ENCODE measurements at regions not wholly inside any gene's neighbourhood (a gene's known extent, or its start where the extent isn't known, plus 50 kb on each side); places are given as distances from the start of the nearest gene placed in this dataset.

DNA sequence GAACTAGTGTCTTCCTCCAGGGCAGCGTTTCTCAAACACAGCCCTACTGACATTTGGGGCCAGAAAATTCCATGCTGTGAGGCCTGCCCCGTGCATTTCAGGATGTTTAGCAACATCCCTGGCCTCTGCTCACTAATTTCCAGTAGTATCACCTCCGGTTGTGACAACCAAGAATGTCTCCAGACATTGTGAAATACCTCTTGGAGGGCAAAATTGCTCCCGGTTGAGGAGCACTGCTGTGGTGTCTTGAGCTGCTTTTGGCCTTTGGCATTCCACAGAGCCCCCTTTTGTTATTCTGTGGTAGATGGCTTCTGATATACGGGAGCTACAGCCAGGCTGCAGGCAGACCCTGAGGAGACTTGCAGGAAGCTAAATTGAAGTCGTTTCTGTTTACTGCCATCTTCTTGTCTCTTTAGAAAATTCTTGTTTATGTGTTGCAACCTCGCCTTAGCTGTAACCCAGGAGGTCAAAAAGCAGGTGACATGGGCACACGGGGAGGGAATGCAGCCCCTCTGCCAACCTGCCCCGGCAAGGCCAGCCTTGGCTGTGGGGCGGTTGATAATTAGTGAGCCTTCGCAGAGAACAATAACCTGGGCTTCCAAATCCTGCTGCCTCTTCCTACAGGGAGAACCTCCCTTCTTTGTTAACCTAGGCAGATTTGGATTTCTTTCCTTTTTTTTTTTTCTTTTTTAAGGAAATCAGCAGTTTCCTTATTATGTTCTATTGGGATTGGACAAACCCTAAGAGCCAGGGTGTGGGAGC lies 74.7 kb upstream of the AKT3 start:
- no peaks in the 10 kb centered on the region for H3K9me2 ChIP-seq (replicated peaks; ENCODE audit: insufficient read depth, low read length)
- H3F3A ChIP-seq (ENCODE audit: insufficient read depth, low read length) = no peaks in the 10 kb centered on the region
- no peak overlapping the region for H3K4me3 ChIP-seq (ENCODE audit: low read length)
- no peaks in the 10 kb centered on the region for H3K79me2 ChIP-seq (ENCODE audit: low read length)
- DNase-seq = no peak
- H3K27me3 ChIP-seq (replicated peaks; ENCODE audit: insufficient read depth, low read length) = no peaks in the 10 kb centered on the region
- H3K9me3 ChIP-seq (replicated peaks; ENCODE audit: insufficient read depth, low read length) = no peaks in the 10 kb centered on the region
- no peak overlapping the region for H3K27ac ChIP-seq (ENCODE audit: low read length)
- H3K9ac ChIP-seq (ENCODE audit: low read length) = no peak overlapping the region
- TF ChIP-seq EZH2phosphoT487 (IDR thresholded peaks at IDR 0.05; ENCODE audit: low read length) (no peak), EZH2 (optimal IDR thresholded peaks at IDR 0.05; ENCODE audit: low read depth, low read length) (no peak)
- TF ChIP-seq, protein P1, sequence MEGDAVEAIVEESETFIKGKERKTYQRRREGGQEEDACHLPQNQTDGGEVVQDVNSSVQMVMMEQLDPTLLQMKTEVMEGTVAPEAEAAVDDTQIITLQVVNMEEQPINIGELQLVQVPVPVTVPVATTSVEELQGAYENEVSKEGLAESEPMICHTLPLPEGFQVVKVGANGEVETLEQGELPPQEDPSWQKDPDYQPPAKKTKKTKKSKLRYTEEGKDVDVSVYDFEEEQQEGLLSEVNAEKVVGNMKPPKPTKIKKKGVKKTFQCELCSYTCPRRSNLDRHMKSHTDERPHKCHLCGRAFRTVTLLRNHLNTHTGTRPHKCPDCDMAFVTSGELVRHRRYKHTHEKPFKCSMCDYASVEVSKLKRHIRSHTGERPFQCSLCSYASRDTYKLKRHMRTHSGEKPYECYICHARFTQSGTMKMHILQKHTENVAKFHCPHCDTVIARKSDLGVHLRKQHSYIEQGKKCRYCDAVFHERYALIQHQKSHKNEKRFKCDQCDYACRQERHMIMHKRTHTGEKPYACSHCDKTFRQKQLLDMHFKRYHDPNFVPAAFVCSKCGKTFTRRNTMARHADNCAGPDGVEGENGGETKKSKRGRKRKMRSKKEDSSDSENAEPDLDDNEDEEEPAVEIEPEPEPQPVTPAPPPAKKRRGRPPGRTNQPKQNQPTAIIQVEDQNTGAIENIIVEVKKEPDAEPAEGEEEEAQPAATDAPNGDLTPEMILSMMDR (IDR thresholded peaks at IDR 0.05; ENCODE audit: low read length) = no peak
- H3K4me2 ChIP-seq (ENCODE audit: low read depth, low read length) = no peak overlapping the region
- no peak overlapping the region for H2AFZ ChIP-seq (ENCODE audit: low read length)
- H3K4me1 ChIP-seq (ENCODE audit: low read length) = no peaks in the 10 kb centered on the region
- H3K36me3 ChIP-seq (replicated peaks; ENCODE audit: insufficient read depth, low read length) = no peaks in the 10 kb centered on the region
- no peaks in the 10 kb centered on the region for H4K20me1 ChIP-seq (ENCODE audit: insufficient read depth, low read length)

DNA sequence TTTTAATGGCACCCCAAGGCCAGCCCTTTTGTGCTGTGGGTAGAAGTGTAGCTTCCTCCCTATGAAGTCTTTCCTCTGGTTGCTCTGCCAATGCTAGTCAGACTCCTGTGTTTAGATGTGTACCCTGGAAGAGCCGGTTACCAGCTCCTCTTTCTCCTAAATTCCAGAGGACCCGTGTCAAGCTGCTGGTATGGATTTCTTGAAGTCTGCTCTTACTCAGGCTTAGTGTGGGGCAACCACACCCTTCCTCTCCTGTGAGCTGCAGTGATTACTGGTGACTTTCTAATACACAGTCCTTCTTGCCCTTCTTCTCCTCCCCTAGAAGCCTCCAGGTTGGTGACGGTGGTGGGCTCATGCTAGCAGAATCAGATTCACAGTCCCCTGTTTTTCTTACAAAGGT lies 74.1 kb upstream of the AKT3 start:
- Histone ChIP-seq H3K9me3 (replicated peaks; ENCODE audit: insufficient read depth, low read length) (no peaks in the 10 kb centered on the region), H3K4me2 (ENCODE audit: low read depth, low read length) (no peak overlapping the region), H3K9ac (ENCODE audit: low read length) (no peak overlapping the region), H3K9me2 (replicated peaks; ENCODE audit: insufficient read depth, low read length) (no peaks in the 10 kb centered on the region), H3K27me3 (replicated peaks; ENCODE audit: insufficient read depth, low read length) (no peaks in the 10 kb centered on the region), H3K4me3 (ENCODE audit: low read length) (no peak overlapping the region), H3K36me3 (replicated peaks; ENCODE audit: insufficient read depth, low read length) (no peaks in the 10 kb centered on the region), H4K20me1 (ENCODE audit: insufficient read depth, low read length) (no peaks in the 10 kb centered on the region), H3K27ac (ENCODE audit: low read length) (no peak overlapping the region), H3F3A (ENCODE audit: insufficient read depth, low read length) (no peaks in the 10 kb centered on the region), H3K4me1 (ENCODE audit: low read length) (no peaks in the 10 kb centered on the region), H3K79me2 (ENCODE audit: low read length) (no peaks in the 10 kb centered on the region), H2AFZ (ENCODE audit: low read length) (no peak overlapping the region)
- TF ChIP-seq EZH2 (optimal IDR thresholded peaks at IDR 0.05; ENCODE audit: low read depth, low read length) = no peak
- no peak for TF ChIP-seq EZH2phosphoT487 (IDR thresholded peaks at IDR 0.05; ENCODE audit: low read length)
- TF ChIP-seq, protein P1 (IDR thresholded peaks at IDR 0.05; ENCODE audit: low read length) = no peak
- no peak for DNase-seq

DNA sequence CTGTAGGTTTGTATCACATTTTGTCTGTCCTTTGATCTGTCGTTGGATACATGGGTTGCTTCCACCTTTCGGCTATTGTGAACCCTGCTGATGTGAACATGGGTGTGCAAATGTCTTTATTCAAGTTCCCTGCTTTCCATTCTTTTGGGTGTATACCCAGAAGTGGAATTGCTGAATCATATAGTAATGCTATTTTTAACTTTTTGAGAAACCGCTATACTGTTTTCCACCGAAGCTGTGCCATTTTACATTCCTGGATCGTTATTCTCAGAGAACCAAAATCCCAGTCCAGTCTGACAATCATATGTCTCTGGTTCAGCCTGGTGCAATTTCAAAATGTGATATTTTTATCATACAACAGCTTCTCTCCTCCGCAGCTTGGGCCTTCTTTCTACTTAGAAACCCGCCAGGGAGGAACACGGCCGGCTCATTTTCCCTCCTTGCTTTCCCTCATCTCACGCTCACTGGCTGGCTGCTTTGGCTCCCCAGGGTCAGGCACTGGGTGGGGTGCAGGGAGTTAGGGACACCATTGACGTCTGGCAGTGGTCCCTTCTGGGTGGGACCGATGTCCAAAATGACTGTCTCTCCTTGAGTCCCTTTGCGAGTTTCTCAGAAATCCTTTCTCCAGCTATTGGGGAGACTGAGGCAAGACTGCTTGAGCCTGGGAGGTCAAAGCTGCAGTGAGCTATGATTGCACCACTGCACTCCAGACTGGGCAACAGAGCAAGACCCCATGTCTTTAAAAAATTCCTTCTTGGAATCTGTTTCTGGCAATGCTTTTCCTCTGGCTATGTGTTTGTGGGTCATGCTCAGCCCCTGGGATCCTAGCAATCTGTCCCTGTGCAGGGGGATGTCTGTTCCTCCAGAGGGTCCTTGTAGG lies 73.5 kb upstream of the AKT3 start:
- H3F3A ChIP-seq (ENCODE audit: insufficient read depth, low read length) = no peaks in the 10 kb centered on the region
- no peaks in the 10 kb centered on the region for H3K27me3 ChIP-seq (replicated peaks; ENCODE audit: insufficient read depth, low read length)
- no peaks in the 10 kb centered on the region for H4K20me1 ChIP-seq (ENCODE audit: insufficient read depth, low read length)
- H3K79me2 ChIP-seq (ENCODE audit: low read length) = no peaks in the 10 kb centered on the region
- H3K4me2 ChIP-seq (ENCODE audit: low read depth, low read length) = no peak overlapping the region
- H3K36me3 ChIP-seq (replicated peaks; ENCODE audit: insufficient read depth, low read length) = no peaks in the 10 kb centered on the region
- no peak overlapping the region for H2AFZ ChIP-seq (ENCODE audit: low read length)
- no peaks in the 10 kb centered on the region for H3K9me3 ChIP-seq (replicated peaks; ENCODE audit: insufficient read depth, low read length)
- H3K4me3 ChIP-seq (ENCODE audit: low read length) = no peak overlapping the region
- H3K4me1 ChIP-seq (ENCODE audit: low read length) = no peaks in the 10 kb centered on the region
- no peak overlapping the region for H3K27ac ChIP-seq (ENCODE audit: low read length)
- H3K9me2 ChIP-seq (replicated peaks; ENCODE audit: insufficient read depth, low read length) = no peaks in the 10 kb centered on the region
- TF ChIP-seq, protein P1 (IDR thresholded peaks at IDR 0.05; ENCODE audit: low read length) = no peak
- TF ChIP-seq EZH2 (optimal IDR thresholded peaks at IDR 0.05; ENCODE audit: low read depth, low read length) = no peak
- TF ChIP-seq EZH2phosphoT487 (IDR thresholded peaks at IDR 0.05; ENCODE audit: low read length) = no peak
- no peak overlapping the region for H3K9ac ChIP-seq (ENCODE audit: low read length)
- DNase-seq = no peak

All from MM.1S (cell line).